Endothelial cell (in vitro differentiated cells): ENCODE measurements at regions not wholly inside any gene's neighbourhood (a gene's known extent, or its start where the extent isn't known, plus 50 kb on each side); places are given as distances from the start of the nearest gene placed in this dataset.

Experiments
- DNase-seq: peaks from one replicate; pipeline ENCODE4 v3.0.0; 2021; ENCODE audit warnings: low spot score
- H3K27ac Mint-ChIP-seq: one replicate; pipeline ENCODE4 v1.8.0; 2021; ENCODE audit warnings: mixed read lengths, inconsistent platforms; ENCODE audit not compliant: unreplicated experiment
- H3K27me3 Mint-ChIP-seq: one replicate; pipeline ENCODE4 v1.8.0; 2021; ENCODE audit warnings: mild to moderate bottlenecking, moderate library complexity, mixed read lengths, inconsistent platforms; ENCODE audit not compliant: unreplicated experiment
- H3K36me3 Mint-ChIP-seq: one replicate; pipeline ENCODE4 v1.8.0; 2021; ENCODE audit warnings: mild to moderate bottlenecking, low read depth, mixed read lengths, inconsistent platforms; ENCODE audit not compliant: unreplicated experiment
- H3K4me1 Mint-ChIP-seq: one replicate; pipeline ENCODE4 v1.8.0; 2021; ENCODE audit warnings: mild to moderate bottlenecking, mixed read lengths, inconsistent platforms; ENCODE audit not compliant: unreplicated experiment
- H3K4me3 Mint-ChIP-seq: one replicate; pipeline ENCODE4 v1.8.0; 2021; ENCODE audit warnings: mild to moderate bottlenecking, mixed read lengths, inconsistent platforms; ENCODE audit not compliant: unreplicated experiment
- H3K9me3 Mint-ChIP-seq: one replicate; pipeline ENCODE4 v1.8.0; 2021; ENCODE audit warnings: mixed read lengths, inconsistent platforms; ENCODE audit not compliant: unreplicated experiment
- CTCF ChIP-seq: fragments of 200-600 bp; sonication (generic); IDR thresholded peaks from one replicate; pipeline ENCODE4 v1.5.0; 2021; ENCODE audit warnings: antibody characterized with exemption; ENCODE audit not compliant: unreplicated experiment

- Mint-ChIP-seq H3K27ac (no peak overlapping the region), H3K9me3 (peaks cover 12% of the 10 kb centered on the region), H3K4me3 (no peak overlapping the region), H3K4me1 (no peaks in the 10 kb centered on the region), H3K27me3 (no peaks in the 10 kb centered on the region), H3K36me3 (peaks cover 14% of the 10 kb centered on the region)
- TF ChIP-seq CTCF, result no peak
- no peak for DNase-seq
Measured at GRCh38 chr5:124207118-124207517, 539.3 kb downstream of the ZNF608 start.

DNA sequence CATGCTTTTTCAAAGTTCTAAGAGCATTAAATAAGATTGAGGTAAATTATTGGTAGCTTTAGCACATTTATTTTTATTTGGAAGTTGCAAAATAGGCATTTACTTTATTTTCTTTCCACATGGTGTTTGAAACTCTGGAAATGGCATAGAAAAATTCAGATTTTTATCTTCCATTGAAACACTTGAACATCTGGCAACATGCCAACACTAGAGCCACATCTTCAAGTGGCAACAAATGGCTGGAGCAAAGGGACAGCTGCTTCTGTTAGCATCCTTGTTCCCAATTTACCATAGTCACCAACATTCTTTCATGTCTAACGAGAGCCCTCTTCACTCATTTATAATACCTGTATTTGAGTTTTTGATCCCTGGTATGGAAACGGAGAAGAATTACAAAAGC lies 539.9 kb downstream of the ZNF608 start:
- no peak for DNase-seq
- Mint-ChIP-seq H3K27ac (no peak overlapping the region), H3K36me3 (peaks cover 14% of the 10 kb centered on the region), H3K27me3 (no peaks in the 10 kb centered on the region), H3K4me3 (no peak overlapping the region), H3K9me3 (peaks cover 12% of the 10 kb centered on the region), H3K4me1 (no peaks in the 10 kb centered on the region)
- no peak for TF ChIP-seq CTCF

DNA sequence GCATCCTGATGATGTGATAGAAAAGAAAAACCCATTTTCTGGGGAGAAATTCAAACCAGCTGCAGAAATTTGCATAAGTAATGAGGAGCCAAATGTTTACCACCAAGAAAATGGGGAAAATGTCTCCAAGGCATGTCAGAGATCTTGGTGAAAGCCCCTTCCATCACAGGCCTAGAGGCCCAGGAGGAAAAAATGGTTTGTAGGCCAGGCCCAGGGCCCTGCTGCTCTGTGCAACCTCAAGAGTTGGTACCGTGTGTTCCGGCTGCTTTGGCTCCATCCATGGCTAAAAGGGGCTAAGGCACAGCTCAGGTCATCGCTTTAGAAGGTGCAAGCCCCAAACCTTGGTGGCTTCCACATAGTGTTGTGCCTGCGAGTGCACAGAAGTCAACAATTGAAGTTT lies 543.1 kb downstream of the ZNF608 start:
- Mint-ChIP-seq H3K4me1 (no peaks in the 10 kb centered on the region), H3K36me3 (peaks cover 14% of the 10 kb centered on the region), H3K9me3 (peaks cover 12% of the 10 kb centered on the region), H3K4me3 (no peak overlapping the region), H3K27ac (no peak overlapping the region), H3K27me3 (no peaks in the 10 kb centered on the region)
- no peak for DNase-seq
- TF ChIP-seq CTCF, result no peak

DNA sequence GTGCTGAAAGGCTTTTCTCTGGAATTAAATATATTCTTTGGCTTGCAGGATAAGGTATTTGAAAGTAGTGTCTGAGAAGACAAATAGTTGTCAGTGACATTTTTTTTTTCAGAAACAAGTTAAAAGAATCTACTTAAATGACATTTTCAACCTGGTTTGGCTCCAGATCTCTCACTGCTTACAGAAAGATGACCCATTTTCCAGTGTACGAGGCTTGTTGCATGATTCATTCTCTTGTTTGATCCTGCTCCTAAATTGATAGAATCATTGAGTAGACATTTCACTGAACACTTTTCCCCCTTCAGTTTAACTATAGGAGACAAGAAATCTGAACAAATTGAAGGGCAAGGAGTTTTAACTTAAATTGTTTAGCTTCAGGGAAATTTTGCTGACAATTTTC lies 546.1 kb downstream of the ZNF608 start:
- no peak for TF ChIP-seq CTCF
- Mint-ChIP-seq H3K4me1 (no peaks in the 10 kb centered on the region), H3K27me3 (peaks cover 2% of the 10 kb centered on the region), H3K36me3 (peaks cover 14% of the 10 kb centered on the region), H3K9me3 (peaks cover 12% of the 10 kb centered on the region), H3K27ac (no peak overlapping the region), H3K4me3 (no peak overlapping the region)
- DNase-seq, result no peak

GRCh38 chr5:124199893-124200292 lies 546.5 kb downstream of the ZNF608 start:
- Mint-ChIP-seq H3K27me3 (peaks cover 2% of the 10 kb centered on the region), H3K27ac (no peak overlapping the region), H3K9me3 (peaks cover 12% of the 10 kb centered on the region), H3K4me1 (no peaks in the 10 kb centered on the region), H3K4me3 (no peak overlapping the region), H3K36me3 (peaks cover 14% of the 10 kb centered on the region)
- no peak for TF ChIP-seq CTCF
- no peak for DNase-seq
